Loucy (cell line): ENCODE measurements at regions not wholly inside any gene's neighbourhood (a gene's known extent, or its start where the extent isn't known, plus 50 kb on each side); places are given as distances from the start of the nearest gene placed in this dataset.

ENCODE experiments used
- H2AFZ ChIP-seq: fragments of 200-600 bp; sonication (generic); 2 replicates; pipeline ENCODE4 v1.6.0; 2016; ENCODE audit warnings: antibody characterized with exemption, mild to moderate bottlenecking, low read length, moderate library complexity
- H3F3A ChIP-seq: fragments of 200-600 bp; 2 replicates; pipeline ENCODE4 v1.6.0; 2016; ENCODE audit warnings: antibody characterized with exemption, low read depth, mild to moderate bottlenecking
- H3K27me3 ChIP-seq: fragments of 200-600 bp; sonication (generic); 2 replicates; pipeline ENCODE4 v1.6.1; 2014; ENCODE audit warnings: low read length, mild to moderate bottlenecking; ENCODE audit not compliant: insufficient read depth, poor library complexity, severe bottlenecking
- H3K36me3 ChIP-seq: fragments of 200-600 bp; sonication (generic); 2 replicates; pipeline ENCODE4 v1.6.1; 2016; ENCODE audit warnings: low read length; ENCODE audit not compliant: insufficient read depth
- H3K4me1 ChIP-seq: fragments of 200-600 bp; sonication (generic); 2 replicates; pipeline ENCODE4 v1.5.1; 2014; ENCODE audit warnings: low read length, mild to moderate bottlenecking; ENCODE audit not compliant: insufficient read depth, poor library complexity, severe bottlenecking
- H3K4me2 ChIP-seq: fragments of 200-600 bp; sonication (generic); 2 replicates; pipeline ENCODE4 v1.6.0; 2014; ENCODE audit warnings: antibody characterized with exemption, low read length, low read depth, mild to moderate bottlenecking; ENCODE audit not compliant: poor library complexity, severe bottlenecking
- H3K4me3 ChIP-seq: fragments of 200-600 bp; sonication (generic); 2 replicates; pipeline ENCODE4 v1.5.1; 2014; ENCODE audit warnings: low read length, mild to moderate bottlenecking, mixed read lengths; ENCODE audit not compliant: poor library complexity, severe bottlenecking
- H3K79me2 ChIP-seq: fragments of 200-600 bp; sonication (generic); 2 replicates; pipeline ENCODE4 v1.6.1; 2014; ENCODE audit warnings: low read length; ENCODE audit not compliant: insufficient read depth
- H3K9ac ChIP-seq: fragments of 200-600 bp; sonication (generic); 2 replicates; pipeline ENCODE4 v1.6.0; 2014; ENCODE audit warnings: mild to moderate bottlenecking, low read depth, low read length, moderate library complexity; ENCODE audit not compliant: poor library complexity, severe bottlenecking
- H3K9me2 ChIP-seq: fragments of 200-600 bp; sonication (generic); replicated peaks from 2 replicates; pipeline ENCODE4 v1.6.1; 2016; ENCODE audit warnings: low read depth, low read length, mixed read lengths
- H3K9me3 ChIP-seq: fragments of 200-600 bp; sonication (generic); 2 replicates; pipeline ENCODE4 v1.6.1; 2014; ENCODE audit warnings: mild to moderate bottlenecking, antibody characterized with exemption, low read length, low read depth; ENCODE audit not compliant: insufficient read depth
- H4K20me1 ChIP-seq: fragments of 200-600 bp; sonication (generic); 2 replicates; pipeline ENCODE4 v1.6.0; 2014; ENCODE audit warnings: antibody characterized with exemption, low read length, mild to moderate bottlenecking; ENCODE audit not compliant: insufficient read depth, poor library complexity, severe bottlenecking
- CTCF ChIP-seq: fragments of 200-600 bp; sonication (generic); conservative IDR thresholded peaks from 2 replicates; pipeline ENCODE4 v1.5.1; 2014; ENCODE audit warnings: mild to moderate bottlenecking, antibody characterized with exemption, low read length
- EZH2phosphoT487 ChIP-seq: fragments of 200-600 bp; IDR thresholded peaks from 2 replicates; pipeline ENCODE4 v1.6.1; 2018; ENCODE audit warnings: antibody characterized with exemption, mild to moderate bottlenecking, moderate library complexity, borderline replicate concordance

- H3K36me3 ChIP-seq = no peaks in the 10 kb centered on the region
- H3K9ac ChIP-seq = no peak overlapping the region
- no peaks in the 10 kb centered on the region for H3K4me1 ChIP-seq
- TF ChIP-seq EZH2phosphoT487 (no peak), CTCF (no peak)
- H3K79me2 ChIP-seq = no peaks in the 10 kb centered on the region
- no peaks in the 10 kb centered on the region for H3K27me3 ChIP-seq
- H3F3A ChIP-seq = no peaks in the 10 kb centered on the region
- H3K9me3 ChIP-seq = no peaks in the 10 kb centered on the region; the same call in 1 of the 2 replicates
- no peaks in the 10 kb centered on the region for H4K20me1 ChIP-seq
- H3K4me3 ChIP-seq = no peak overlapping the region
- H2AFZ ChIP-seq = no peak overlapping the region
- no peaks in the 10 kb centered on the region for H3K9me2 ChIP-seq
- no peak overlapping the region for H3K4me2 ChIP-seq
Measured at GRCh38 chr14:58824106-58824505, 186.3 kb downstream of the DACT1 start.

- no peaks in the 10 kb centered on the region for H3K9me2 ChIP-seq
- no peaks in the 10 kb centered on the region for H3K4me1 ChIP-seq
- H2AFZ ChIP-seq = no peak overlapping the region
- no peaks in the 10 kb centered on the region for H3F3A ChIP-seq
- H3K27me3 ChIP-seq = no peaks in the 10 kb centered on the region
- H4K20me1 ChIP-seq = no peaks in the 10 kb centered on the region
- H3K36me3 ChIP-seq = no peaks in the 10 kb centered on the region
- H3K4me2 ChIP-seq = no peak overlapping the region
- H3K4me3 ChIP-seq = no peak overlapping the region
- TF ChIP-seq CTCF (no peak), EZH2phosphoT487 (no peak)
- H3K79me2 ChIP-seq = no peaks in the 10 kb centered on the region
- no peak overlapping the region for H3K9ac ChIP-seq
- no peaks in the 10 kb centered on the region; the same call in 1 of the 2 replicates for H3K9me3 ChIP-seq
Measured at GRCh38 chr14:58824796-58825195, 187.0 kb downstream of the DACT1 start.

GRCh38 chr14:58825606-58826005 lies 187.8 kb downstream of the DACT1 start:
- Histone ChIP-seq H3K4me2 (no peak overlapping the region), H2AFZ (no peak overlapping the region), H3K4me1 (no peaks in the 10 kb centered on the region), H3K79me2 (no peaks in the 10 kb centered on the region), H3K4me3 (no peak overlapping the region), H3K27me3 (no peaks in the 10 kb centered on the region), H3K9me2 (no peaks in the 10 kb centered on the region), H3K36me3 (no peaks in the 10 kb centered on the region), H3F3A (no peaks in the 10 kb centered on the region), H4K20me1 (no peaks in the 10 kb centered on the region), H3K9ac (no peak overlapping the region), H3K9me3 (no peaks in the 10 kb centered on the region; the same call in 1 of the 2 replicates)
- TF ChIP-seq EZH2phosphoT487 = no peak
- no peak for TF ChIP-seq CTCF
